ENCODE measurements at regions not wholly inside any gene's neighbourhood (a gene's known extent, or its start where the extent isn't known, plus 50 kb on each side); places are given as distances from the start of the nearest gene placed in this dataset.

- Mint-ChIP-seq H3K27ac (no peak overlapping the region), H3K4me1 (no peaks in the 10 kb centered on the region), H3K27me3 (no peaks in the 10 kb centered on the region), H3K9me3 (ENCODE audit: insufficient read depth) (peaks cover 2% of the 10 kb centered on the region), H3K4me3 (no peak overlapping the region)
- no peak overlapping the region for H3K4me3 ChIP-seq (ENCODE audit: control extremely low read depth in 1 of 5, extremely low read depth in 1 of 5, insufficient read depth in 1 of 5, low read depth in 2 of 5, low read length in 4 of 5)
- no peak overlapping the region for H3K4me2 ChIP-seq (replicated peaks; ENCODE audit: low read depth, low read length, poor library complexity, severe bottlenecking)
- H3K9me3 ChIP-seq (ENCODE audit: control extremely low read depth in 1 of 3, control insufficient read depth in 2 of 3, insufficient read depth in 1 of 3, low read length in 2 of 3), result peaks cover 0 to 9% (median 0%) of the 10 kb centered on the region in 3 donors
- no peaks in the 10 kb centered on the region for H4K20me1 ChIP-seq (ENCODE audit: control insufficient read depth, insufficient read depth, low read length, poor library complexity, severe bottlenecking)
- intact Hi-C loops (cut with micrococcal nuclease), result no loop called here
- no peak overlapping the region for H2AFZ ChIP-seq (ENCODE audit: insufficient read depth, low read depth, low read length, poor library complexity, severe bottlenecking)
- no peaks in the 10 kb centered on the region for H3K36me3 ChIP-seq (replicated peaks in 1 of 2; ENCODE audit: control extremely low read depth in 1 of 2, control insufficient read depth in 1 of 2, extremely low read depth in 1 of 2, insufficient read depth in 2 of 2, low read length in 1 of 2)
- no peak overlapping the region for H3K9ac ChIP-seq (ENCODE audit: low read length)
- ChIA-PET POLR2A (no interaction called here), CTCF (no interaction called here)
- no peaks in the 10 kb centered on the region for H3K27me3 ChIP-seq (replicated peaks in 1 of 4; ENCODE audit: control extremely low read depth in 1 of 4, control insufficient read depth in 3 of 4, insufficient read depth in 4 of 4, low read length in 3 of 4)
- ATAC-seq (ENCODE audit: low read depth) (no peak), DNase-seq (no peak)
- H3K79me2 ChIP-seq (ENCODE audit: control insufficient read depth, insufficient read depth, low read length), result no peaks in the 10 kb centered on the region
- no peak for TF ChIP-seq EZH2 (IDR thresholded peaks at IDR 0.05; ENCODE audit: borderline replicate concordance, insufficient read depth, low read depth, low read length, poor library complexity, severe bottlenecking)
- TF ChIP-seq, protein P1, sequence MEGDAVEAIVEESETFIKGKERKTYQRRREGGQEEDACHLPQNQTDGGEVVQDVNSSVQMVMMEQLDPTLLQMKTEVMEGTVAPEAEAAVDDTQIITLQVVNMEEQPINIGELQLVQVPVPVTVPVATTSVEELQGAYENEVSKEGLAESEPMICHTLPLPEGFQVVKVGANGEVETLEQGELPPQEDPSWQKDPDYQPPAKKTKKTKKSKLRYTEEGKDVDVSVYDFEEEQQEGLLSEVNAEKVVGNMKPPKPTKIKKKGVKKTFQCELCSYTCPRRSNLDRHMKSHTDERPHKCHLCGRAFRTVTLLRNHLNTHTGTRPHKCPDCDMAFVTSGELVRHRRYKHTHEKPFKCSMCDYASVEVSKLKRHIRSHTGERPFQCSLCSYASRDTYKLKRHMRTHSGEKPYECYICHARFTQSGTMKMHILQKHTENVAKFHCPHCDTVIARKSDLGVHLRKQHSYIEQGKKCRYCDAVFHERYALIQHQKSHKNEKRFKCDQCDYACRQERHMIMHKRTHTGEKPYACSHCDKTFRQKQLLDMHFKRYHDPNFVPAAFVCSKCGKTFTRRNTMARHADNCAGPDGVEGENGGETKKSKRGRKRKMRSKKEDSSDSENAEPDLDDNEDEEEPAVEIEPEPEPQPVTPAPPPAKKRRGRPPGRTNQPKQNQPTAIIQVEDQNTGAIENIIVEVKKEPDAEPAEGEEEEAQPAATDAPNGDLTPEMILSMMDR (IDR thresholded peaks at IDR 0.05), result no peak
- no peaks in the 10 kb centered on the region for H3K4me1 ChIP-seq (ENCODE audit: control insufficient read depth in 2 of 2, insufficient read depth in 2 of 2, low read length in 2 of 2)
- 100% methylated on average over 1 of the region's 4 CpGs for WGBS (ENCODE audit: insufficient coverage)
- H3K27ac ChIP-seq (ENCODE audit: low read length in 2 of 2), result no peak overlapping the region
Measured at GRCh38 chr10:58994226-58995057, 182.0 kb upstream of the PHYHIPL start.

- intact Hi-C loops (cut with micrococcal nuclease), result no loop called here
- H3K4me1 Mint-ChIP-seq, result no peaks in the 10 kb centered on the region
Measured at GRCh38 chr10:58995058-58995596, 181.3 kb upstream of the PHYHIPL start.

More at GRCh38 chr10:58995058-58995596, 181.3 kb upstream of the PHYHIPL start:
- no peak overlapping the region for H3K4me3 ChIP-seq (ENCODE audit: control extremely low read depth in 1 of 5, extremely low read depth in 1 of 5, insufficient read depth in 1 of 5, low read depth in 2 of 5, low read length in 4 of 5)
- Mint-ChIP-seq H3K27me3 (no peaks in the 10 kb centered on the region), H3K4me3 (no peak overlapping the region), H3K27ac (no peak overlapping the region), H3K9me3 (ENCODE audit: insufficient read depth) (no peaks in the 10 kb centered on the region)
- H3K9me3 ChIP-seq (ENCODE audit: control extremely low read depth in 1 of 3, control insufficient read depth in 2 of 3, insufficient read depth in 1 of 3, low read length in 2 of 3), result peaks cover 0 to 4% (median 0%) of the 10 kb centered on the region in 3 donors
- no peaks in the 10 kb centered on the region for H3K79me2 ChIP-seq (ENCODE audit: control insufficient read depth, insufficient read depth, low read length)
- H3K27me3 ChIP-seq (replicated peaks in 1 of 4; ENCODE audit: control extremely low read depth in 1 of 4, control insufficient read depth in 3 of 4, insufficient read depth in 4 of 4, low read length in 3 of 4), result no peaks in the 10 kb centered on the region
- no peak overlapping the region for H3K4me2 ChIP-seq (replicated peaks; ENCODE audit: low read depth, low read length, poor library complexity, severe bottlenecking)
- 57% methylated on average over 3 of the region's 6 CpGs for whole genome bisulfite sequencing (ENCODE audit: insufficient coverage)
- no peak overlapping the region for H3K9ac ChIP-seq (ENCODE audit: low read length)
- ChIA-PET CTCF (no interaction called here), POLR2A (no interaction called here)
- no peak for TF ChIP-seq EZH2 (IDR thresholded peaks at IDR 0.05; ENCODE audit: borderline replicate concordance, insufficient read depth, low read depth, low read length, poor library complexity, severe bottlenecking)
- TF ChIP-seq, protein P1 (IDR thresholded peaks at IDR 0.05), result no peak
- DNase-seq (no peak), ATAC-seq (ENCODE audit: low read depth) (no peak)
- no peaks in the 10 kb centered on the region for H3K4me1 ChIP-seq (ENCODE audit: control insufficient read depth in 2 of 2, insufficient read depth in 2 of 2, low read length in 2 of 2)
- H3K27ac ChIP-seq (ENCODE audit: low read length in 2 of 2), result no peak overlapping the region
- no peaks in the 10 kb centered on the region for H3K36me3 ChIP-seq (replicated peaks in 1 of 2; ENCODE audit: control extremely low read depth in 1 of 2, control insufficient read depth in 1 of 2, extremely low read depth in 1 of 2, insufficient read depth in 2 of 2, low read length in 1 of 2)
- H2AFZ ChIP-seq (ENCODE audit: insufficient read depth, low read depth, low read length, poor library complexity, severe bottlenecking), result no peak overlapping the region
- no peaks in the 10 kb centered on the region for H4K20me1 ChIP-seq (ENCODE audit: control insufficient read depth, insufficient read depth, low read length, poor library complexity, severe bottlenecking)

Data from B cell (primary cell).